GM23338 (cell line): ENCODE measurements at regions not wholly inside any gene's neighbourhood (a gene's known extent, or its start where the extent isn't known, plus 50 kb on each side); places are given as distances from the start of the nearest gene placed in this dataset.

Experiments used
- ATAC-seq: fragments of 200-7000 bp; cut with Tn5 transposase; 3 replicates; pipeline ENCODE4 v1.9.1; 2020
- DNase-seq: peaks from one replicate; pipeline ENCODE4 v3.0.0-alpha.2; 2015; ENCODE audit warnings: low spot score
- H2AFZ ChIP-seq: fragments of 200-600 bp; sonication (generic); 2 replicates; pipeline ENCODE4 v1.8.0; 2016; ENCODE audit warnings: antibody characterized with exemption, mild to moderate bottlenecking, moderate library complexity
- H3F3A ChIP-seq: fragments of 200-600 bp; sonication (generic); replicated peaks from 2 replicates; pipeline ENCODE4 v1.8.0; 2017; ENCODE audit warnings: antibody characterized with exemption, mixed run types, low read depth
- H3K27ac ChIP-seq: fragments of 200-600 bp; sonication (generic); 2 replicates; pipeline ENCODE4 v1.6.1; 2016; ENCODE audit warnings: low read depth
- H3K27me3 ChIP-seq: fragments of 200-600 bp; sonication (generic); 2 replicates; pipeline ENCODE4 v1.8.0; 2016; ENCODE audit warnings: mild to moderate bottlenecking, mixed run types, moderate library complexity; ENCODE audit not compliant: insufficient read depth
- H3K36me3 ChIP-seq: fragments of 200-600 bp; sonication (generic); 2 replicates; pipeline ENCODE4 v1.8.0; 2016; ENCODE audit warnings: mild to moderate bottlenecking; ENCODE audit not compliant: insufficient read depth
- H3K4me1 ChIP-seq: fragments of 200-600 bp; sonication (generic); 2 replicates; pipeline ENCODE4 v1.8.0; 2016; ENCODE audit warnings: mild to moderate bottlenecking, moderate library complexity; ENCODE audit not compliant: insufficient read depth
- H3K4me2 ChIP-seq: fragments of 200-600 bp; sonication (generic); 2 replicates; pipeline ENCODE4 v1.7.1; 2017; ENCODE audit warnings: mixed run types
- H3K4me3 ChIP-seq: fragments of 200-600 bp; sonication (generic); 2 replicates; pipeline ENCODE4 v1.6.1; 2016; ENCODE audit warnings: mixed run types
- H3K79me2 ChIP-seq: fragments of 200-600 bp; sonication (generic); replicated peaks from 2 replicates; pipeline ENCODE4 v1.8.0; 2017; ENCODE audit warnings: mild to moderate bottlenecking; ENCODE audit not compliant: insufficient read depth
- H3K9me2 ChIP-seq: fragments of 200-600 bp; sonication (generic); 2 replicates; pipeline ENCODE4 v1.8.0; 2017; ENCODE audit not compliant: insufficient read depth
- H4K20me1 ChIP-seq: fragments of 200-600 bp; sonication (generic); replicated peaks from 2 replicates; pipeline ENCODE4 v1.8.0; 2017; ENCODE audit warnings: mild to moderate bottlenecking; ENCODE audit not compliant: insufficient read depth
- H3K27ac Mint-ChIP-seq: 2 replicates; pipeline ENCODE4 v1.8.0; 2020; ENCODE audit warnings: inconsistent platforms, mild to moderate bottlenecking, moderate library complexity, mixed read lengths
- H3K27me3 Mint-ChIP-seq: 3 replicates; pipeline ENCODE4 v1.8.0; 2022; ENCODE audit warnings: low read depth, mild to moderate bottlenecking, moderate library complexity, mixed read lengths, inconsistent platforms; ENCODE audit not compliant: insufficient read depth, poor library complexity
- H3K36me3 Mint-ChIP-seq: 3 replicates; pipeline ENCODE4 v1.8.0; 2021; ENCODE audit warnings: low read depth, mild to moderate bottlenecking, inconsistent platforms, moderate library complexity, mixed read lengths
- H3K4me1 Mint-ChIP-seq: 3 replicates; pipeline ENCODE4 v1.8.0; 2020; ENCODE audit warnings: mild to moderate bottlenecking, inconsistent platforms, mixed read lengths
- H3K4me3 Mint-ChIP-seq: 3 replicates; pipeline ENCODE4 v1.8.0; 2021; ENCODE audit warnings: moderate library complexity, mild to moderate bottlenecking, inconsistent platforms, mixed read lengths
- H3K9me3 Mint-ChIP-seq: 3 replicates; pipeline ENCODE4 v1.8.0; 2020; ENCODE audit warnings: moderate library complexity, mild to moderate bottlenecking, inconsistent platforms, mixed read lengths
- CREB1 ChIP-seq: fragments of 250-450 bp; sonication (Bioruptor Pico); IDR thresholded peaks from 2 replicates; pipeline ENCODE4 v1.5.0; 2020; ENCODE audit warnings: low read depth, mild to moderate bottlenecking, moderate library complexity
- CTCF ChIP-seq, 2 experiments: fragments of 200-600 bp in 1 of 2; sonication (generic) in 1 of 2; conservative IDR thresholded peaks; 2 replicates each; pipeline versions ENCODE4 v1.5.1 to v1.6.1; 2016 to 2017; ENCODE audit warnings: antibody characterized with exemption in 2 of 2, low read depth in 2 of 2, mild to moderate bottlenecking in 2 of 2, moderate library complexity in 1 of 2
- EZH2 ChIP-seq: fragments of 200-600 bp; sonication (generic); IDR thresholded peaks from one replicate; pipeline ENCODE4 v1.8.0; 2017; ENCODE audit warnings: antibody characterized with exemption, mild to moderate bottlenecking, low read depth; ENCODE audit not compliant: unreplicated experiment
- EZH2phosphoT487 ChIP-seq: fragments of 200-600 bp; sonication (generic); IDR thresholded peaks from one replicate; pipeline ENCODE4 v1.8.1; 2018; ENCODE audit warnings: antibody characterized with exemption; ENCODE audit not compliant: unreplicated experiment
- JUNB ChIP-seq: IDR thresholded peaks from one replicate; pipeline ENCODE4 v1.6.1; 2016; ENCODE audit warnings: antibody characterized with exemption; ENCODE audit not compliant: unreplicated experiment
- NANOG ChIP-seq: IDR thresholded peaks from 2 replicates; pipeline ENCODE4 v1.6.1; 2016; ENCODE audit warnings: antibody characterized with exemption, borderline replicate concordance
- POLR2AphosphoS5 ChIP-seq: IDR thresholded peaks from 2 replicates; pipeline ENCODE4 v1.6.1; 2016; ENCODE audit warnings: antibody characterized with exemption, low read depth
- STAT1 ChIP-seq: IDR thresholded peaks from one replicate; pipeline ENCODE4 v1.6.1; 2016; ENCODE audit warnings: antibody characterized with exemption; ENCODE audit not compliant: unreplicated experiment
- ZNF114 ChIP-seq: fragments of 250-450 bp; sonication (Bioruptor Pico); IDR thresholded peaks from 2 replicates; pipeline ENCODE4 v1.5.0; 2020; ENCODE audit warnings: mild to moderate bottlenecking, moderate library complexity
- ZNF331 ChIP-seq: fragments of 250-450 bp; sonication (Bioruptor Pico); IDR thresholded peaks from 2 replicates; pipeline ENCODE4 v1.5.0; 2020; ENCODE audit warnings: low read depth, mild to moderate bottlenecking, moderate library complexity
- TF ChIP-seq, protein P1 (sequence below): IDR thresholded peaks from one replicate; pipeline ENCODE4 v1.6.1; 2018; ENCODE audit warnings: antibody characterized with exemption; ENCODE audit not compliant: unreplicated experiment
- TF ChIP-seq, protein P2 (sequence below): fragments of 250-450 bp; sonication (Bioruptor Pico); IDR thresholded peaks from 2 replicates; pipeline ENCODE4 v1.5.0; 2020; ENCODE audit warnings: mild to moderate bottlenecking, moderate library complexity
- TF ChIP-seq, protein P3 (sequence below): IDR thresholded peaks from 2 replicates; pipeline ENCODE4 v1.6.1; 2016; ENCODE audit warnings: antibody characterized with exemption

- peaks cover 12% of the 10 kb centered on the region for H3K4me1 Mint-ChIP-seq
- no peaks in the 10 kb centered on the region for H3K27me3 ChIP-seq
- H2AFZ ChIP-seq, result peak overlapping the region; percentile 81
- peaks cover 4% of the 10 kb centered on the region; the same call in 1 of the 2 replicates for H3K9me2 ChIP-seq
- no peaks in the 10 kb centered on the region; the same call in 1 of the 3 replicates for H3K9me3 Mint-ChIP-seq
- no peaks in the 10 kb centered on the region for H4K20me1 ChIP-seq
- peaks cover 14% of the 10 kb centered on the region for H3K27me3 Mint-ChIP-seq
- H3K27ac ChIP-seq, result no peak overlapping the region
- H3K36me3 ChIP-seq, result no peaks in the 10 kb centered on the region
- no peaks in the 10 kb centered on the region for H3K79me2 ChIP-seq
- no peak overlapping the region for H3K4me2 ChIP-seq
- no peaks in the 10 kb centered on the region; the same call in 2 of the 3 replicates for H3K36me3 Mint-ChIP-seq
- H3K4me1 ChIP-seq, result peaks cover 8% of the 10 kb centered on the region; the same call in 1 of the 2 replicates
- no peak overlapping the region for H3K4me3 ChIP-seq
- ATAC-seq (no peak), DNase-seq (no peak)
- TF ChIP-seq ZNF331 (no peak), JUNB (no peak), CTCF (conservative IDR thresholded peaks at IDR 0.05; ENCODE audit: low read depth in 2 of 2) (no peak), ZNF114 (CRISPR knock-in tag) (no peak), NANOG (no peak), EZH2phosphoT487 (no peak), POLR2AphosphoS5 (no peak), CREB1 (CRISPR knock-in tag) (no peak), EZH2 (no peak), STAT1 (no peak)
- TF ChIP-seq, protein P1, sequence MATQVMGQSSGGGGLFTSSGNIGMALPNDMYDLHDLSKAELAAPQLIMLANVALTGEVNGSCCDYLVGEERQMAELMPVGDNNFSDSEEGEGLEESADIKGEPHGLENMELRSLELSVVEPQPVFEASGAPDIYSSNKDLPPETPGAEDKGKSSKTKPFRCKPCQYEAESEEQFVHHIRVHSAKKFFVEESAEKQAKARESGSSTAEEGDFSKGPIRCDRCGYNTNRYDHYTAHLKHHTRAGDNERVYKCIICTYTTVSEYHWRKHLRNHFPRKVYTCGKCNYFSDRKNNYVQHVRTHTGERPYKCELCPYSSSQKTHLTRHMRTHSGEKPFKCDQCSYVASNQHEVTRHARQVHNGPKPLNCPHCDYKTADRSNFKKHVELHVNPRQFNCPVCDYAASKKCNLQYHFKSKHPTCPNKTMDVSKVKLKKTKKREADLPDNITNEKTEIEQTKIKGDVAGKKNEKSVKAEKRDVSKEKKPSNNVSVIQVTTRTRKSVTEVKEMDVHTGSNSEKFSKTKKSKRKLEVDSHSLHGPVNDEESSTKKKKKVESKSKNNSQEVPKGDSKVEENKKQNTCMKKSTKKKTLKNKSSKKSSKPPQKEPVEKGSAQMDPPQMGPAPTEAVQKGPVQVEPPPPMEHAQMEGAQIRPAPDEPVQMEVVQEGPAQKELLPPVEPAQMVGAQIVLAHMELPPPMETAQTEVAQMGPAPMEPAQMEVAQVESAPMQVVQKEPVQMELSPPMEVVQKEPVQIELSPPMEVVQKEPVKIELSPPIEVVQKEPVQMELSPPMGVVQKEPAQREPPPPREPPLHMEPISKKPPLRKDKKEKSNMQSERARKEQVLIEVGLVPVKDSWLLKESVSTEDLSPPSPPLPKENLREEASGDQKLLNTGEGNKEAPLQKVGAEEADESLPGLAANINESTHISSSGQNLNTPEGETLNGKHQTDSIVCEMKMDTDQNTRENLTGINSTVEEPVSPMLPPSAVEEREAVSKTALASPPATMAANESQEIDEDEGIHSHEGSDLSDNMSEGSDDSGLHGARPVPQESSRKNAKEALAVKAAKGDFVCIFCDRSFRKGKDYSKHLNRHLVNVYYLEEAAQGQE, result no peak
- TF ChIP-seq, protein P2, sequence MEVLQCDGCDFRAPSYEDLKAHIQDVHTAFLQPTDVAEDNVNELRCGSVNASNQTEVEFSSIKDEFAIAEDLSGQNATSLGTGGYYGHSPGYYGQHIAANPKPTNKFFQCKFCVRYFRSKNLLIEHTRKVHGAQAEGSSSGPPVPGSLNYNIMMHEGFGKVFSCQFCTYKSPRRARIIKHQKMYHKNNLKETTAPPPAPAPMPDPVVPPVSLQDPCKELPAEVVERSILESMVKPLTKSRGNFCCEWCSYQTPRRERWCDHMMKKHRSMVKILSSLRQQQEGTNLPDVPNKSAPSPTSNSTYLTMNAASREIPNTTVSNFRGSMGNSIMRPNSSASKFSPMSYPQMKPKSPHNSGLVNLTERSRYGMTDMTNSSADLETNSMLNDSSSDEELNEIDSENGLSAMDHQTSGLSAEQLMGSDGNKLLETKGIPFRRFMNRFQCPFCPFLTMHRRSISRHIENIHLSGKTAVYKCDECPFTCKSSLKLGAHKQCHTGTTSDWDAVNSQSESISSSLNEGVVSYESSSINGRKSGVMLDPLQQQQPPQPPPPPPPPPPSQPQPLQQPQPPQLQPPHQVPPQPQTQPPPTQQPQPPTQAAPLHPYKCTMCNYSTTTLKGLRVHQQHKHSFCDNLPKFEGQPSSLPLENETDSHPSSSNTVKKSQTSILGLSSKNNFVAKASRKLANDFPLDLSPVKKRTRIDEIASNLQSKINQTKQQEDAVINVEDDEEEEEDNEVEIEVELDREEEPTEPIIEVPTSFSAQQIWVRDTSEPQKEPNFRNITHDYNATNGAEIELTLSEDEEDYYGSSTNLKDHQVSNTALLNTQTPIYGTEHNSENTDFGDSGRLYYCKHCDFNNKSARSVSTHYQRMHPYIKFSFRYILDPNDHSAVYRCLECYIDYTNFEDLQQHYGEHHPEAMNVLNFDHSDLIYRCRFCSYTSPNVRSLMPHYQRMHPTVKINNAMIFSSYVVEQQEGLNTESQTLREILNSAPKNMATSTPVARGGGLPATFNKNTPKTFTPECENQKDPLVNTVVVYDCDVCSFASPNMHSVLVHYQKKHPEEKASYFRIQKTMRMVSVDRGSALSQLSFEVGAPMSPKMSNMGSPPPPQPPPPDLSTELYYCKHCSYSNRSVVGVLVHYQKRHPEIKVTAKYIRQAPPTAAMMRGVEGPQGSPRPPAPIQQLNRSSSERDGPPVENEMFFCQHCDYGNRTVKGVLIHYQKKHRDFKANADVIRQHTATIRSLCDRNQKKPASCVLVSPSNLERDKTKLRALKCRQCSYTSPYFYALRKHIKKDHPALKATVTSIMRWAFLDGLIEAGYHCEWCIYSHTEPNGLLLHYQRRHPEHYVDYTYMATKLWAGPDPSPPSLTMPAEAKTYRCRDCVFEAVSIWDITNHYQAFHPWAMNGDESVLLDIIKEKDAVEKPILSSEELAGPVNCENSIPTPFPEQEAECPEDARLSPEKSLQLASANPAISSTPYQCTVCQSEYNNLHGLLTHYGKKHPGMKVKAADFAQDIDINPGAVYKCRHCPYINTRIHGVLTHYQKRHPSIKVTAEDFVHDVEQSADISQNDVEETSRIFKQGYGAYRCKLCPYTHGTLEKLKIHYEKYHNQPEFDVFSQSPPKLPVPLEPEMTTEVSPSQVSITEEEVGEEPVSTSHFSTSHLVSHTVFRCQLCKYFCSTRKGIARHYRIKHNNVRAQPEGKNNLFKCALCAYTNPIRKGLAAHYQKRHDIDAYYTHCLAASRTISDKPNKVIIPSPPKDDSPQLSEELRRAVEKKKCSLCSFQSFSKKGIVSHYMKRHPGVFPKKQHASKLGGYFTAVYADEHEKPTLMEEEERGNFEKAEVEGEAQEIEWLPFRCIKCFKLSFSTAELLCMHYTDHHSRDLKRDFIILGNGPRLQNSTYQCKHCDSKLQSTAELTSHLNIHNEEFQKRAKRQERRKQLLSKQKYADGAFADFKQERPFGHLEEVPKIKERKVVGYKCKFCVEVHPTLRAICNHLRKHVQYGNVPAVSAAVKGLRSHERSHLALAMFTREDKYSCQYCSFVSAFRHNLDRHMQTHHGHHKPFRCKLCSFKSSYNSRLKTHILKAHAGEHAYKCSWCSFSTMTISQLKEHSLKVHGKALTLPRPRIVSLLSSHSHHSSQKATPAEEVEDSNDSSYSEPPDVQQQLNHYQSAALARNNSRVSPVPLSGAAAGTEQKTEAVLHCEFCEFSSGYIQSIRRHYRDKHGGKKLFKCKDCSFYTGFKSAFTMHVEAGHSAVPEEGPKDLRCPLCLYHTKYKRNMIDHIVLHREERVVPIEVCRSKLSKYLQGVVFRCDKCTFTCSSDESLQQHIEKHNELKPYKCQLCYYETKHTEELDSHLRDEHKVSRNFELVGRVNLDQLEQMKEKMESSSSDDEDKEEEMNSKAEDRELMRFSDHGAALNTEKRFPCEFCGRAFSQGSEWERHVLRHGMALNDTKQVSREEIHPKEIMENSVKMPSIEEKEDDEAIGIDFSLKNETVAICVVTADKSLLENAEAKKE, result no peak
- TF ChIP-seq, protein P3, sequence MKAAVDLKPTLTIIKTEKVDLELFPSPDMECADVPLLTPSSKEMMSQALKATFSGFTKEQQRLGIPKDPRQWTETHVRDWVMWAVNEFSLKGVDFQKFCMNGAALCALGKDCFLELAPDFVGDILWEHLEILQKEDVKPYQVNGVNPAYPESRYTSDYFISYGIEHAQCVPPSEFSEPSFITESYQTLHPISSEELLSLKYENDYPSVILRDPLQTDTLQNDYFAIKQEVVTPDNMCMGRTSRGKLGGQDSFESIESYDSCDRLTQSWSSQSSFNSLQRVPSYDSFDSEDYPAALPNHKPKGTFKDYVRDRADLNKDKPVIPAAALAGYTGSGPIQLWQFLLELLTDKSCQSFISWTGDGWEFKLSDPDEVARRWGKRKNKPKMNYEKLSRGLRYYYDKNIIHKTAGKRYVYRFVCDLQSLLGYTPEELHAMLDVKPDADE, result no peak
- no peak overlapping the region for H3K27ac Mint-ChIP-seq
- no peaks in the 10 kb centered on the region for H3F3A ChIP-seq
- no peak overlapping the region for H3K4me3 Mint-ChIP-seq
Measured at GRCh38 chr15:62957130-62957529, 85.4 kb upstream of the TPM1 start.
